Dedifferentiated amniotic fluid mesenchymal stem cell (primary cell): ENCODE measurements at regions not wholly inside any gene's neighbourhood (a gene's known extent, or its start where the extent isn't known, plus 50 kb on each side); places are given as distances from the start of the nearest gene placed in this dataset.
A peak's percentile ranks its signal among the peaks of the same experiment; 100 is the strongest.

Experiments
- DNase-seq: peaks from one replicate; pipeline ENCODE4 v3.0.0-alpha.2; 2016; ENCODE audit errors: extremely low spot score

- no peak for DNase-seq
Measured at GRCh38 chr2:102078773-102079172, 63.8 kb upstream of the IL1R1 start.

- no peak for DNase-seq
Measured at GRCh38 chr2:102080451-102081242, 61.9 kb upstream of the IL1R1 start.

- no peak for DNase-seq
Measured at GRCh38 chr2:102081243-102081522, 61.4 kb upstream of the IL1R1 start.

- no peak for DNase-seq
Measured at GRCh38 chr2:102081606-102082005, 60.9 kb upstream of the IL1R1 start.

GRCh38 chr2:102082571-102083392, 59.8 kb upstream of the IL1R1 start:
- peak; percentile 56 for DNase-seq

GRCh38 chr2:102083393-102083703, 59.2 kb upstream of the IL1R1 start:
- no peak for DNase-seq

GRCh38 chr2:102084651-102085050, 57.9 kb upstream of the IL1R1 start:
- no peak for DNase-seq

- no peak for DNase-seq
Measured at GRCh38 chr2:102085238-102085637, 57.3 kb upstream of the IL1R1 start.

GRCh38 chr2:102086150-102086872, 56.2 kb upstream of the IL1R1 start:
- no peak for DNase-seq

GRCh38 chr2:102091121-102091520, 51.4 kb upstream of the IL1R1 start:
- no peak for DNase-seq

- DNase-seq: no peak
Measured at GRCh38 chr2:102091908-102092307, 50.6 kb upstream of the IL1R1 start.

GRCh38 chr2:102092535-102092934, 50.0 kb upstream of the IL1R1 start:
- no peak for DNase-seq
